ENCODE measurements at regions not wholly inside any gene's neighbourhood (a gene's known extent, or its start where the extent isn't known, plus 50 kb on each side); places are given as distances from the start of the nearest gene placed in this dataset.

- Histone ChIP-seq H3K36me3 (ENCODE audit: insufficient read depth, low read length, poor library complexity, severe bottlenecking) (no peaks in the 10 kb centered on the region), H3K27ac (ENCODE audit: low read depth, low read length, poor library complexity, severe bottlenecking) (no peak overlapping the region), H3K9me3 (ENCODE audit: low read depth, low read length, poor library complexity, severe bottlenecking) (no peaks in the 10 kb centered on the region), H3K4me1 (ENCODE audit: insufficient read depth, low read length, poor library complexity, severe bottlenecking) (no peaks in the 10 kb centered on the region), H3K27me3 (replicated peaks; ENCODE audit: insufficient read depth, low read depth, low read length, poor library complexity) (no peaks in the 10 kb centered on the region), H3K4me3 (ENCODE audit: low read depth, low read length, poor library complexity, severe bottlenecking) (no peak overlapping the region)
- ChIA-PET POLR2A (ENCODE audit: low non-redundant PET) (no interaction called here), CTCF (no interaction called here)
- TF ChIP-seq EZH2 (IDR thresholded peaks at IDR 0.05; ENCODE audit: borderline replicate concordance, low read depth, low read length, poor library complexity, severe bottlenecking) (no peak), CTCF (conservative IDR thresholded peaks at IDR 0.05; ENCODE audit: low read depth, low read length) (no peak)
- intact Hi-C loops (cut with micrococcal nuclease; ENCODE audit: unreplicated experiment), result no loop called here
- no peak for DNase-seq (ENCODE audit: low spot score)
- BruUV-seq (replicated peaks), result no TSS peak
These were observed 843.2 kb upstream of the SLIT2 start for GRCh38 chr4:19408490-19408889.

- no TSS peak for BruUV-seq (replicated peaks)
- no peaks in the 10 kb centered on the region for H3K9me3 ChIP-seq (ENCODE audit: low read depth, low read length, poor library complexity, severe bottlenecking)
- ChIA-PET POLR2A (ENCODE audit: low non-redundant PET) (no interaction called here), CTCF (no interaction called here)
- TF ChIP-seq CTCF (conservative IDR thresholded peaks at IDR 0.05; ENCODE audit: low read depth, low read length), result no peak
- DNase-seq (ENCODE audit: low spot score), result no peak
- no peaks in the 10 kb centered on the region for H3K27me3 ChIP-seq (replicated peaks; ENCODE audit: insufficient read depth, low read depth, low read length, poor library complexity)
- no peak overlapping the region for H3K27ac ChIP-seq (ENCODE audit: low read depth, low read length, poor library complexity, severe bottlenecking)
- H3K36me3 ChIP-seq (ENCODE audit: insufficient read depth, low read length, poor library complexity, severe bottlenecking), result no peaks in the 10 kb centered on the region
- H3K4me1 ChIP-seq (ENCODE audit: insufficient read depth, low read length, poor library complexity, severe bottlenecking), result no peaks in the 10 kb centered on the region
- H3K4me3 ChIP-seq (ENCODE audit: low read depth, low read length, poor library complexity, severe bottlenecking), result no peak overlapping the region
- intact Hi-C loops (cut with micrococcal nuclease; ENCODE audit: unreplicated experiment), result no loop called here
These were observed 844.9 kb upstream of the SLIT2 start for GRCh38 chr4:19406789-19407188.

- BruUV-seq (replicated peaks), result no TSS peak
- POLR2A ChIA-PET (ENCODE audit: low non-redundant PET), result no interaction called here
These were observed 847.8 kb upstream of the SLIT2 start for GRCh38 chr4:19403786-19404370.

More at GRCh38 chr4:19403786-19404370, 847.8 kb upstream of the SLIT2 start:
- TF ChIP-seq EZH2 (IDR thresholded peaks at IDR 0.05; ENCODE audit: borderline replicate concordance, low read depth, low read length, poor library complexity, severe bottlenecking) (no peak), CTCF (conservative IDR thresholded peaks at IDR 0.05; ENCODE audit: low read depth, low read length) (no peak)
- Histone ChIP-seq H3K4me1 (ENCODE audit: insufficient read depth, low read length, poor library complexity, severe bottlenecking) (no peaks in the 10 kb centered on the region), H3K36me3 (ENCODE audit: insufficient read depth, low read length, poor library complexity, severe bottlenecking) (no peaks in the 10 kb centered on the region), H3K27me3 (replicated peaks; ENCODE audit: insufficient read depth, low read depth, low read length, poor library complexity) (no peaks in the 10 kb centered on the region), H3K9me3 (ENCODE audit: low read depth, low read length, poor library complexity, severe bottlenecking) (no peaks in the 10 kb centered on the region), H3K27ac (ENCODE audit: low read depth, low read length, poor library complexity, severe bottlenecking) (no peak overlapping the region), H3K4me3 (ENCODE audit: low read depth, low read length, poor library complexity, severe bottlenecking) (no peak overlapping the region)
- intact Hi-C loops (cut with micrococcal nuclease; ENCODE audit: unreplicated experiment), result no loop called here
- CTCF ChIA-PET, result no interaction called here
- DNase-seq (ENCODE audit: low spot score), result no peak
